ENCODE measurements at regions not wholly inside any gene's neighbourhood (a gene's known extent, or its start where the extent isn't known, plus 50 kb on each side); places are given as distances from the start of the nearest gene placed in this dataset.
A peak's percentile ranks its signal among the peaks of the same experiment; 100 is the strongest.
"Not testable (repeated sequence)": the region's sequence is repeated elsewhere in the genome, so short reads cannot be mapped to it uniquely, and the experiment has no call there.

DNA sequence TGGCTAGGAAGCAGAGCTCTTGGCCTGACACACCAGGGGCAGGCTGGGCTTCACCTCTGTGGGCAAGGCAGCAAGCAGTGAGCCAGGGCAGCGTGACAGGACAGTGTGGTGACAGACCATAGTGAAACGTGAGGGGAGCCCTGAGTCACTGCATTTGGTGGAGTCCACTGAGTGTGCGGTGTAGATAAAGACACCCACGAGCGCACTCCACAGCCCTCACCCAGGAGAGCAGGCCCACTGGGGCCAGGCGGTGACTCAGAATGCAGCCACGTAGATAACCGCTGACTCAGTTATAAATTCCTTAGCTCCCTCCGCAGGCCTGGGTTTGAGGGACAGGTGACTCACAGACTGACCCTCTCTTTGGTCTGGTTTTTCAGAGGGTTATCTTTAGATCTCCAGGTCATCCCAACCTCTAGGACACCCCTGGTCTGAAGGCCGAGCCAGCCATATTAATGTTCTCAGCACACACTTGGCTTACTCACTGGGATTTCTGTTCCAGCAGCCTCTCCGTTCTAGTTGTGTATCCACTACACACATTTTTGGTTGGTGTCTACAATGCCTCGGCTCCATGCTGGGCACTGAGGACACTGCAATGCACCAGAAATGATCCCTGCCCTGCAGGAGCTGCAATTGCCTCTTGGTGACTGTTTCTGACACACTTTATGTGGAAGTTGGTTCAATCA lies 90.2 kb upstream of the TSPAN2 start:
- no peak for DNase-seq

DNA sequence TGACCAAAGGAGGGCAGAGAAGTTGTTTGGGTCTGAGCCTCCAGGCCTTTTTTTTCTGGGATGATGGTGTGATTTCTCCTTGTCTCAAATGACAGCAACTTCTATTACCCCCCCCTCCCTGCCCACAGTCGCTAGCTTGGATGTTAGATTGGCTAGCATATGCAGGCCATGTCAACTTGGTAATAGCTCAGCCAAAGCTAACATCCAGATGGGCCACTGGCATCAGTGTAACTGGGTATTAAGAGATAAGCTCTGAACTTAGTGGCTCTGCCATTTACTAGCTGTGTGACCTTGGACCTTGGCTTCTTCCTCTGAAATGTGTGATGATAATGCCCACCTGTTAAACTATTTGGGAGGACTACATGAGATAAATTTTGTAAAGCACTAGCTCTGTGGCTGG lies 86.9 kb upstream of the TSPAN2 start:
- DNase-seq: no peak

DNA sequence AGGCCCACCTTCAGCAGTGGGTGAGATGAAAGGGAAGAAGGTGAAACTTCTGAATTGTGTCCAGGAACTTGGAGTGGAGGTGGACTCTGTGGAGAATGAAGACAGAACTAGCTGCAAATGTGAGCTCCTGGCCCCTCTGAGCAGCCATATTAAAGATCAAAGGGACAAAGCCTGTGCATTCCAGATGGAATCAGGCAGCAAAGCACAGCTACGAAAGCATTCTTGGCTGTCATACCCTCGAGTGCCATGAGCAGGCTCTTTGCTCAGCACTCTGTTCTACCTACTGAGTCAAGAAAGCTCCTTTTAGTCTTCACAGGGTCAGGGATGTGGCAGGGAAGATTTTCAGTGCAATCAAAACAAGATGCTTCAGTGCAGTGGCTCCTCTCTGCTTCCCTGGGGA lies 86.3 kb upstream of the TSPAN2 start:
- DNase-seq: no peak

DNA sequence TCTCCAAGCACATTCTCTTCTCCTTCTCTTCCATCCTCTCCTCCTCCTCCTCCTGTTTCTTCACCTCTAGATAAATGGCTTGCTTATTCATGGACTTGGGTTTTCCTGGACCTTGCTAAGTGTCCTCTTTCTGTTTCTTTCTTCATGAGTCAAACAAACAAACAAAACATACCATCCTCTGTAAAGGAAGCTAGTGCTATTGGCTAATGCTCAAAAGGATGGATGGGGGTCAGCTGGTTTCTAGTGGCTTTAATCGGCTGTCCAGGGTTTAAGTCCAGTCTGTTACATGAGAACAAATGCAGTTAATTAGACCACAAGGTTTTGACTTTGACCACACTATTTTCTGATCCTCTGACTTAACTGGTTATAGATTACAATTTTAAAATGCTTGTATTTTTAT lies 83.8 kb upstream of the TSPAN2 start:
- DNase-seq: no peak

DNA sequence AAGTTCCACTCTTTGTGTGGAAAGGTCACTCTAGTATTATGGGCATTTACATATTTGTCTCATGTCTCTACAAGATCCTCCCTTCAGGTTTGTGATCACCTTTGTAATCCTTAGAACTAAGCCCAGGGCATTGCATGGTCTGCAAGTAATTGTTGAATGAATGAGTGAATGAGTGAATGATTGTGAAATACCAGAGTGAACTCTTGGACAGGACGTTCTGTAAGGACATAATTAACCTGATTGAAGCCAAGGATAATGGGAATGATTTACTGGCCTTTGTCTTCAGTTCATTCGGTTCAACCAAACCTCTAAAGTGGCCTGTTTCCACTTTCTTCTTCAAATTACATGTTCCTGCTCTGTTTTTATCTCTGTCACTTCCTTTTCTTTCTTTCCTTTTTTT lies 83.0 kb upstream of the TSPAN2 start:
- DNase-seq: no peak

DNA sequence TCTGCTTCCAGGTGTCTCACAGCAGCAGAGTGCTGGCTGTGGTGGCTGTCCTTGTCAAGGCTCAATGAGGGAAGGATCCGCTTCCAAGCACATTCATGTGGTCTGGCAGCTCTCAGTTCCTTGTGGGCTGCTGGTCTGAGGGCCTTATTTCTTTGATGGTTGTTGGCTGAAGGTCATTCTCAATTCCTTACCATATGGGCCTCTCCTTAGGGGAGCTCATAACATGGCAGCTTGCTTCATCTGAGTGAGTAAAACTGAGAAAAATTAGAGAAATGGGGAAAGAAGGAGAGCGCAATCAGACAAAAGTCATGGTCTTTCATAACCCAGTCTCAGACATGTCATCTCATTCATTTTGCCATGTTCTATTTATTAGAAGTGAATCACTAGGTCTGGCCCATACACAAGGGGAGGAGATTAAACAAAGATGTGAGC lies 81.7 kb upstream of the TSPAN2 start:
- no peak for DNase-seq

DNA sequence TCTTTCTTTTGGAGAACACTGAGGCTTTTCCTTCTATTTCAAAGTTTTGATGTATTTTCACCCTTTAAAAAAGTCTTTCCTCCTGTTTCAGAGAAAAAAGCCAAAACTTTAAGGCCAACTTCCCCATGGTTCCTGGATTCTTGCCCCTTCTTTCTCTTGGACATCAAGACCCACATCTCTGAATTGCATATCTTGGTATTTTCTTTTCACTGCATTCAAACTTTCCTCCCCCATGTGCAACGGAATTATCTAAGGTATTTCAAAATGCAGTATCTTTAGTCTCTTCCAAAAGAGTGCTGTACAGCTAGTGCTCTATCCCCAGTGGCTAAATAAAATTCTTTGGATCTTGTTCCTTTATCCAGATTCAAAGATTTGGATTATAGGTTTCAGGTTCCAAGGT lies 81.1 kb upstream of the TSPAN2 start:
- peak; percentile 17 for DNase-seq

DNA sequence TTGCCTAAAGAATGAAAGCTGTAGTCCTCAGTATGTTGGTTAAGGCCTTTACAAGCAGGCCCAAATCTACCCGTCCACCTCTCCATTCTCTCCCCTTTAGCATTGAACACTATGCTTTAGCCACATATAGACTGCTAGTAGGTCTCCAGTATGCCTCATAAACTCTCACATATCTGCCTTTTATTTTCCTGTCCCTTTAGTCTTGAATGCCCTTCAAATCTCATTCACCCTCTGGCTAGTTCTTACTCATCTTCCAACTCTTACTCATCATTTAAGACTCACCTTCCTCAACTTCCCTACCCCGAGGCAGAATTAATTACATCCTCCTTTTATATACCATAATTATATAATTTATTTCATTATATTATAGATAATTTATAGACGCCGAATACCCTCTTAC lies 78.7 kb upstream of the TSPAN2 start:
- DNase-seq: no peak

DNA sequence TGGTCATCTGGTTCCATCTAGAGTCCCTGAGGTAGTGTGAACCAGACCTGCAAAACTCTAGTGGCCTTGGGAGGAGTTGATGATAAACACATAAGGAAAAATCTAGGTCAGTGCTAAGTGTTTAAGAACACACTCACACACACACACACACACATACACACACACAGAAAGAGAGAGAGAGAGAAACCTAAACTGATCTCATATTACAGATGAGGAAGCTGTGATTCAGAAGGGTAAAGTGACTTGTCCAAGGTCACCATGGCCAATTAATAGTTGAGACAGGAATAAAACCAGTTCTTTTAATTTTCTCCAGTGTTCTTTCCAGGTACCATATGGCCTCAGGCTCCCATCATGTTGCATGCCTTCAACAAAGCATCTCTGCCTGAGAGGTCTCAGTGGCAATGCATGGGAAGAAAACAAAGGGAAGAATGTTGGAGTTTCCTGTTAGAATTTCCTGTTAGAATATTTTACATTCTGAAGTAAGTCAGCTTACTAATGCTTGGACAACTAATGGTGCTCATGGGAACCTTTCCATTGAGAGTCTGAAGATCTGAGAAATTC lies 77.3 kb upstream of the TSPAN2 start:
- DNase-seq: no peak

DNA sequence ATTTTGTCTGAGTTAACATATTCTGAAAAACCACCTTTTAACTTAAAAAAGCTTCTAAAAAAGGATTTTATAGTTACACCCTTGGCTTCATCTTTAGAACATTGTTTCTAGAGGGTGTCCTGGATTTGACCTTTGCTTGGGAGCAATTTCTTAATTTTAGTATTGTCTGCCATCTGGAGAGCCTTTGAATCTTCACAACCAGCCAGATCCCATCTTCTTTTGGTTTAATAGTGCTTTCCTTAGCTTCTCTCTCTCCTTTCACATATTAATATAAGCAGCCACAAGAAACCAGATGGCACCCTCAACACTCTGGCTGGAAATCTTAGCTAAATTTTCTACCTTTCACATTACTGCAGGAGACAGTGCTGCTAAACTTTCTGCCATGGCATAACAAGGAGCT lies 76.5 kb upstream of the TSPAN2 start:
- no peak for DNase-seq

DNA sequence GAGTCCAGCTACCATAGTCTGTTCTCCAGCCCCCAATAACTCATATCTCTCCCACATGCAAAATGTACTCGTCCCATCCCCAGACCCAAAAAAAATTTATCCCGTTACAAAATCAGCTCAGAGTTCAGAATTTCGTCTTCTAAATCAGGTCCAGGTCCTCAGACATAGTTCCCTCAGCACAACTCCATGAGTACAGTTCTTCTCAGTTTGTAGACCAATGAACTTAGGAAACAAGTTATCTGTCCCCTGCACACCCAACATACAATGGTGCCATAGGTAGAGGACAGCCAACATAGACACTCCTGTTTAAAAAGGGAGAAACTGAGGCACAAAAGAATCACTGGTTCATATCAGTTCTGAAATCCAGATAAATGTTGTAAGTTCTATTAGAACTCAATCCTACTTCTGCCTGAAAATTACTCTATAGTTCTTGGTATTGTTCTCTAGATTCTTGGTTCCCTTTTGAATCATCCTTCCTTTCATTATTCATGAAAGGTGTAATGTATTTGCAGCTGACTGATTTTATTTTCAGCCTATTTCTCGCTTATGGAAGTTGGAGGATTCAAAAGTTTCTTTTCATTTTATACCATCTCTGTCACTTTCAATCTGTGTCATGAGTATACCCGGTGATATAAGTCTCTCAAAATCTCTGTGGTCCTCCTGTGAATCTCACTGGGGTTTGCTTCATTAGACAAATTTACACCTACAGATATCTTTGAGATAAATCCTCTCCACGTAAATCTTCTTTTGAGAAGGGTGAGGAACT lies 75.8 kb upstream of the TSPAN2 start:
- no peak for DNase-seq

DNA sequence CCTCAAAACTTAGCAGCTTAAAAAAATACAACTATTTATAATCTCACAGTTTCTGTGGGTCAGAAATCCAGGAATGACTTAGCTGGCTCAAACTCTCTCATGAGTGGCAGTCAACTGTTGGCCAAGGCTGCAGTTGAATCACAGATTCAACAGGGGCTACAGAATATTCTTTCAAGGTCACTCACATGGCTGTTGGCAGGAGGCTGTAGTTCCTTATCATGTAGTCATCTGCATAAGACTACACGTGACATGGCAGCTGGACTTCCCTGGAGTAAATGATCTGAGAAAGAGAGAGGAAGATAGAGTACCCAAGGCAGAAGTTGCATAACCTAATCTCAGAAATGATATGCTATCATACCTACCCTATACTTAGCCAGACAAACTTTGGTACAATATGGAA lies 75.2 kb upstream of the TSPAN2 start:
- DNase-seq: no peak

DNA sequence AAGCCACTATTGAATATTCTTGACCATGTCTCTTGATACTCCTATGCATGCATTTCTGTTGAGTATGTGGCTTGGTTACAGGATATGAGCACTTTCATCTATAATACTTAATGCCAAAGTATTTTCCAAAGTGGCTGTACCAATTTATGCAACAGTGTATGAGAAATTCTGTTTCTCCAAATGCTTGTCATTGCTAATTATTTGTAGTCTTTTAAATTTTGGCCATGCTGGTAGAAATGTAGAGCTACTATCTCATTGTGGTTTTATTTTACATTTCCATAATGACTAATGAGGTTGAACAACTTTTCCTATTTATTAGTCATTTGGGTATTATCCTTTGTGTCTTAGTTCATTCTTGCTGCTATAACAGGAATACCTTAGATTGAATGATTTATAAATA lies 71.4 kb upstream of the TSPAN2 start:
- DNase-seq: no peak

DNA sequence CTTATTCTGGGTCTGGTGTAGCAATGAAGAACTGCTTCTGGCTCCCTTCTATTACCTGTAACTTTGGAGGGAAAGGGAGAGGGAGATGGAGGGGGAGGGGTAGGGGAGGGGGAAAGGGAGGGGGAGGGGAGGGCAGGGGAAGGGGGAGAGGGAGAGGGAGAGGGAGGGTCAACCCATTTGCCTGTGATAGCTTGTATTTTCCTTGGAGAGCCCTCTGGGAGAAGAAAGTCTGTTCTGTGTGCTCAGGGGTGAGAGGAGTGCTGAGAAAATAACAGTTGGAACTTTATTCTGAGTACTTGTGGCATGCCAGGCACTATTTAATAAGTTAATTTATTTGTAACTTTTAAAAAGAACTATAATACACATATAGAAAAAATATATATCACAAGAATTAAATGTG lies 70.7 kb upstream of the TSPAN2 start:
- no peak for DNase-seq

DNA sequence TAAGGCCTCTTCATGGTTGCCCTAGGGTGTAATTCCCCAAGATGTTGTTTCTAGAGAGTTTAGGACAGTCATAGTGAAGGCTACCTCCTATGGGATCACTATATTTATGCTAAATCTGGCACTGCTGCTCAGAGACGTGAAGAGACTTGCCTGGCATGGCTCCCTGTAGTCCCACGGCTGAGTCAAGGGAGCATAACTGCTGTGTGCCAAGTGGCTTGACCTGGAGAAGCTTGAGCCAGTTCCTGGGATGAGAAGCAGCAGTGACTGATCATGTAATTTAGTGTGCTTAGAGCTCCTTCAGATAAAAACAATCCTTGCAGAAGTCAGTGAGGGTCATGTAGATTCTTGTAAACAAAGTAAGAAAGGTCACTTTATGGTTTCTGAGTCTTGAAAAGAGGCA lies 68.9 kb upstream of the TSPAN2 start:
- no peak for DNase-seq

DNA sequence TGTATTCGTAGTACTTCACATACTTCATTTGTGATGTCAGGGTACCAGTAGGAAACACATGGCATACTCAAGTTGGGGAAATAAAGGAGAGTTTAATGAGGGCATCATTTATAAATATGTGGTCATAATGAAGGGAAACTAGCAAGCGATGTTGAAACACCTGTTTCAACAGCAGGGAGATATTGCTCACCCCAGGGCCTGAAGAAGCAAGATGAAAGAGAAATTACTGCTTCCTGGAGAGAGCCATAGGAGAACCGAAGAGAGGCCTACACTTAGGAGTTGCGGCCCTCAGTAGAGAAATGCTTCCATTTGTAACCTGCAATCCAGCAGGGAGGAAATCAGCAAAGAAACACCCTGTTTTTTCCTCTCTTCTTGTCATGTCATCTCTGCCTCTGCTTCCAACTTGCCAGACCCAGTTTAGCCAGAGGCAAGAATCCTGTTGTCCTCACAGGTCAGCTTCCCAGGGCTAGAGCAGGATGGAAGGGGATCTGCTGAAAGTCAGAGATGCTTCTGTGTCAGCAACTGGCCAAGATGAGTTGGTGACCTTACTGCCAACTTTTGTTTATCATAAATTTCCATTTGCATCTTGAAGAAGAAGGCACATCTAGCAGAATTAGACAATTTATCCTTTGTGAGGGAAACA lies 67.6 kb upstream of the TSPAN2 start:
- DNase-seq: no peak

DNA sequence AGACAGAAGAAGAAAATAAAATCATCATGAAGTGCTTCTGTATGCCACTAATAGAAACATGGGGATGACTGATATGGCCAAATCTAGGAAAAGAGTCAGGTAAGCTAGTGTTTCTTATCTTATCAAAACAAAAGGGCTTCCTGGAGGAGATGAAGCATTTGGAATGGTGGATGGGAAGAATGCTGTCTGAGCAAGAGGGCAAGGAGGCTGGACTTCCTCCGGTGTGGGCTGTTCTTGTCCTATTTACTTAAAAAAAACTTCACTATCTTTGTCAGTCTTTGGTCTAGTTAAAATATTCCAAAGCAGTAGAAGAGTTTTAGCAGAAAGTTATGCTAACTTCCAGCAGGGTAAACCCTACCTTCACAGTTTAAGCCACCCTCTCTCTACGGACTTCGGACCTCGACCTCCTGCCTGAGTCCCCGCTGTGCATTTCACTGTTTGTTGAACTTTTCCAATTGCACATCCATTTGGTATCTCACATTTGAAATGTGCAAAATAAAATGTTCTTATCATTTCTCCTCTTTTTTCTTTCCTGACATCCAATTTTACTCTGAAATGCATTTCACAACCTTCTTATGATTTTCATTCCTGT lies 64.8 kb upstream of the TSPAN2 start:
- no peak for DNase-seq

DNA sequence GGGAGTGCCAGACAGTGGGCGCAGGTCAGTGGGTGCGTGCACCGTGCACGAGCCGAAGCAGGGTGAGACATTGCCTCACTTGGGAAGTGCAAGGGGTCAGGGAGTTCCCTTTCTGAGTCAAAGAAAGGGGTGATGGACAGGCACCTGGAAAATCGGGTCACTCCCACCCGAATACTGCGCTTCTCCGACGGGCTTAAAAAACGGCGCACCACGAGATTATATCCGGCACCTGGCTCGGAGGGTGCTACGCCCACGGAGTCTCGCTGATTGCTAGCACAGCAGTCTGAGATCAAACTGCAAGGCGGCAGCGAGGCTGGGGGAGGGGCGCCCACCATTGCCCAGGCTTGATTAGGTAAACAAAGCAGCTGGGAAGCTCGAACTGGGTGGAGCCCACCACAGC lies 58.6 kb upstream of the TSPAN2 start:
- not testable (repeated sequence) for DNase-seq

DNA sequence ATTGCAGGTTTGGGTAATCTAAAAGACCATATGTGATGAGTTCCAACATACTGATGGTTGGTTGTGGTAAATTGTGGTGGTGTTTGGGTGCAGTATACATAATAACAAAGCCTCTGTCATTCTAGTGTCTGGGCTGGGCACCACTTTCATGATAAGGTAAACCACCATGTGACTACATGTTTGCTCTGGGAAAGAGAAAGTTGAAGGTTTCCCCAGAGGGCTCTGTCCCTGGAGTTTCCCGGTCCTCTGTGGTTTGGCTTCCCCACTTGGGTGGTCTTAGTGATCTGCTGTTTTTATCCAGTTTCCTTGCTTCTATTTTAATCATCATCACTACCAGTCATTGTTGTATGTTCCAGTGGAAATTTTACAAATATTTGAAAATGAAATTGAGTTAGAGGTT lies 55.9 kb upstream of the TSPAN2 start:
- DNase-seq: no peak

DNA sequence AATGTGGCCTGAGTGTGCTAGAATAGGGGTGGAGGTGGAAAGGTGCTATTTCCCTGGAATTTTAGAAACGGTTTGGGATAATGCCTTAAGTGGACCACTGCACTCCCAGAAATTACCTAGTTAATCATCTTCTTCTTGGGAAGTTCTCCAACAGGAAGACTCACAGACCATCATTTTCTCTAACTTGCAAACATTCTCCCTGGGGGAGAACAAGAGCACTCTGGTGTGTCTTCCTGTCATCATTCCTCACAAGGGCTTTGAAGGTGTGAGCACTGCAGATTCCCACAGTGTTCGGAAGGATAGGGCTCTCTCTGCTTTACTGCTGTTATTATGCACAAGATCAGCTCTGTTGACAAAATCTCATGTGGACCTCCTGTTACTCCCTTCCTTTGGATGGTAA lies 54.9 kb upstream of the TSPAN2 start:
- no peak for DNase-seq

DNA sequence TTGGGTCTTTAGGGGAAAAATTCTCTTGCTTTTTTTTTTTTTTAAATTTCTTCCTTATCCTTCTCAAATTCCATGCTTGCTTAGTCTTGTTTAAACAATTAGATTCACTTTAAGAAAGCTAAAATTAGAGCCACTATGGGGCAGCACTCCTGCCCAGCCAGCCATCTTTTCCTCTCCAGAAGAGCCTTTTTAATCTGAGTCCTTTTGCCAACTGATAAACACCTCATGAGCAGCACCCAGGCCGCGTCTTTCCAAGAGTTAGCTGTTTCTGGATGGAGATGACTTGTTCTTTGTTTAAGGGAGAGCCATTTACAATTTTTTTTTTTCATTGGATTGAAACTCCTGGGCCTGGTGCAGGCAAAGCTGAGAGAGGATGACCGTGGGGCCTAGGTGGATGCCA lies 53.3 kb upstream of the TSPAN2 start:
- no peak for DNase-seq

DNA sequence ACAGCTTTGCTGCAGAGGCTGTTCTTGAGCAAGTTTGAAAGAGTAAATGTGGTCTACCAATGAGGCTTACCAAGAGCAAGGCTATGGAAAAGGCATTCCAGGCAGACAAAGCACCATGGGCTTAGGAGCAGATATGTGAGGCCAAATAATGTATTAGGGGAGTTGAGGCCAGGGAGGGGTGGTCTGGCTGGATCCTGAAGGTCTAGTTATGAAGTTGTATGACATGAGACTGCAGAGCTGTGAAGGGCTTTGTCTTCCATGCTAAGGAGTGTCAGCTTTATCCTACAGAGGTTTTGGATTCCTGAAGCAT lies 51.8 kb upstream of the TSPAN2 start:
- no peak for DNase-seq

DNA sequence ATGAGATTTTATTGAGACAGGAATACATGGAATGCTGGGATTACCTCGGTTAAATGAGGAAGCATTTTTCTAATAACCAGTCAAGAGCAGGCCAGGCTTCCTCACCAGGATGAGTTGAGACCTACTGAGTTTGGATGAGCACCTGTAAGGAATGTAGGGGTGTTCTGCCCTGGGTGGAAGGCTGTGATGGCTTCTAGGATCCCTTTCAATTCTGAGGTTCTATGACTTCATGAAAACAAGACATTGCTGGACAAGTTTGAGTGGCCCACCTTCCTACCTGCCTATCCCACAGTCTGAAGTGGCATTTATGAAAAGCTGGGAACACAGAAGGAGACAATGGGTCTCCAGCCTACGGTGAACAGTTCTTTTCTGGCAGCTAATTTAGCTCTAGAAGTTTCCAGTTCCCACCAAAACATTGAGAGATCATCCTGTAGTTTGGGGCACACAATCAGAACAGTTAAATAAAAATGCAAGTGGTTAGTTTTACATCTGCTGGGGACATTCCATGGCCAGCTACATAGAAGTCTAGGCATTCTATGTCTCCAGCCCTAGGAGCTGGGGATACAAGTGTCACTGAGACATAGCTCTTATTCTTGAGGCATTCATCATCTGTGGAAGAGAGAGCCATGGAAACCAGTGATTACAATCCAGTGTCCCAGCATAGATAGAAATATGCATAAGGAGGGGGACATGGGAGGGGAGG lies 51.3 kb upstream of the TSPAN2 start:
- DNase-seq: no peak
